IMR-90 (cell line): ENCODE measurements at regions not wholly inside any gene's neighbourhood (a gene's known extent, or its start where the extent isn't known, plus 50 kb on each side); places are given as distances from the start of the nearest gene placed in this dataset.

Experiments
- ATAC-seq: fragments of 200-7000 bp; cut with Tn5 transposase; 2 replicates; pipeline ENCODE4 v1.9.1; 2020; ENCODE audit warnings: low read depth, mild to moderate bottlenecking, moderate library complexity
- BruUV-seq: library from RNA; stranded (reverse); fragments of 400-500 nt; replicated peaks from 2 replicates; lab custom pipeline; 2021; lab: Mats Ljungman, UMichigan
- CTCF ChIA-PET: fragments of 300-600 bp; formaldehyde crosslinking; extraction: SDS; loops from one replicate; lab custom pipeline; 2021; ENCODE audit warnings: antibody characterized with exemption; lab: Yijun Ruan, JAX
- POLR2A ChIA-PET: fragments of 300-600 bp; sonication (Branson Sonifier 250); formaldehyde crosslinking; loops from one replicate; lab custom pipeline; 2022; ENCODE audit warnings: antibody characterized with exemption; ENCODE audit not compliant: unreplicated experiment; lab: Charles Lee
- DNase-seq: peaks from one replicate; pipeline ENCODE4 v3.0.0; 2013
- H2AFZ ChIP-seq: replicated peaks from 2 replicates; pipeline ENCODE3; 2013; ENCODE audit warnings: low read length, mild to moderate bottlenecking; ENCODE audit not compliant: poor library complexity
- H2AK5ac ChIP-seq: 2 replicates; pipeline ENCODE4 v1.6.1; 2013; ENCODE audit warnings: low read depth, low read length, inconsistent platforms
- H2AK9ac ChIP-seq: replicated peaks from 2 replicates; pipeline ENCODE3; 2013; ENCODE audit warnings: mild to moderate bottlenecking, low read depth, low read length, moderate library complexity; ENCODE audit not compliant: poor library complexity
- H2BK120ac ChIP-seq: 2 replicates; pipeline ENCODE4 v1.6.1; 2013; ENCODE audit warnings: low read depth, low read length, inconsistent platforms
- H2BK15ac ChIP-seq: 3 replicates; pipeline ENCODE4 v1.6.1; 2013; ENCODE audit warnings: low read depth, low read length, inconsistent platforms
- H2BK20ac ChIP-seq: 2 replicates; pipeline ENCODE4 v1.6.1; 2013; ENCODE audit warnings: low read depth, mild to moderate bottlenecking, inconsistent platforms, low read length, moderate library complexity
- H2BK5ac ChIP-seq: 2 replicates; pipeline ENCODE4 v1.6.1; 2013; ENCODE audit warnings: mild to moderate bottlenecking, low read depth, low read length, inconsistent platforms; ENCODE audit not compliant: poor library complexity, severe bottlenecking
- H3K14ac ChIP-seq: replicated peaks from 2 replicates; pipeline ENCODE4 v1.6.1; 2013; ENCODE audit warnings: low read depth, low read length, inconsistent platforms
- H3K18ac ChIP-seq: 2 replicates; pipeline ENCODE4 v1.6.1; 2013; ENCODE audit warnings: low read depth, low read length, control low read depth
- H3K23ac ChIP-seq: 2 replicates; pipeline ENCODE4 v1.6.1; 2013; ENCODE audit warnings: low read depth, low read length, inconsistent platforms
- H3K27ac ChIP-seq: 2 replicates; pipeline ENCODE4 v1.5.1; 2013; ENCODE audit warnings: mild to moderate bottlenecking, control low read depth, low read length; ENCODE audit not compliant: insufficient read depth
- H3K27me3 ChIP-seq: 2 replicates; pipeline ENCODE4 v1.6.1; 2013; ENCODE audit warnings: low read length; ENCODE audit not compliant: control insufficient read depth, insufficient read depth
- H3K36me3 ChIP-seq: 2 replicates; pipeline ENCODE4 v1.6.1; 2013; ENCODE audit warnings: low read length, mixed read lengths; ENCODE audit not compliant: control insufficient read depth, insufficient read depth
- H3K4ac ChIP-seq: 2 replicates; pipeline ENCODE4 v1.6.1; 2013; ENCODE audit warnings: low read depth, low read length, inconsistent platforms
- H3K4me1 ChIP-seq: 2 replicates; pipeline ENCODE4 v1.6.1; 2013; ENCODE audit warnings: low read length, mixed read lengths; ENCODE audit not compliant: control insufficient read depth, insufficient read depth
- H3K4me2 ChIP-seq: 2 replicates; pipeline ENCODE4 v1.6.1; 2013; ENCODE audit warnings: low read depth, mild to moderate bottlenecking, control low read depth, low read length, moderate library complexity
- H3K4me3 ChIP-seq: 2 replicates; pipeline ENCODE4 v1.5.1; 2013; ENCODE audit warnings: low read depth, mild to moderate bottlenecking, control low read depth, low read length, moderate library complexity; ENCODE audit not compliant: insufficient read depth
- H3K56ac ChIP-seq: 2 replicates; pipeline ENCODE4 v1.6.1; 2013; ENCODE audit warnings: low read length, inconsistent platforms; ENCODE audit not compliant: insufficient read depth; ENCODE audit errors: extremely low read depth
- H3K79me1 ChIP-seq, 2 experiments: 2 replicates each; pipeline ENCODE4 v1.6.1; 2013; ENCODE audit warnings: low read length in 2 of 2, inconsistent platforms in 1 of 2, low read depth in 1 of 2
- H3K9ac ChIP-seq: 2 replicates; pipeline ENCODE4 v1.6.1; 2013; ENCODE audit warnings: low read depth, low read length, control low read depth
- H3K9me1 ChIP-seq: 2 replicates; pipeline ENCODE4 v1.6.1; 2013; ENCODE audit warnings: low read length, inconsistent platforms; ENCODE audit not compliant: insufficient read depth
- H3K9me3 ChIP-seq: 2 replicates; pipeline ENCODE4 v1.6.1; 2013; ENCODE audit warnings: low read length; ENCODE audit not compliant: control insufficient read depth, insufficient read depth
- H4K20me1 ChIP-seq: 2 replicates; pipeline ENCODE4 v1.6.1; 2013; ENCODE audit warnings: low read length, inconsistent platforms; ENCODE audit not compliant: insufficient read depth
- H4K5ac ChIP-seq: 2 replicates; pipeline ENCODE4 v1.6.1; 2013; ENCODE audit warnings: mild to moderate bottlenecking, low read depth, low read length, control low read depth
- H4K8ac ChIP-seq, 2 experiments: 2 replicates each; pipeline ENCODE4 v1.6.1; 2013; ENCODE audit warnings: low read depth in 2 of 2, low read length in 2 of 2, control low read depth in 1 of 2, inconsistent platforms in 1 of 2
- H4K91ac ChIP-seq: 2 replicates; pipeline ENCODE4 v1.6.1; 2013; ENCODE audit warnings: low read depth, low read length, inconsistent platforms; ENCODE audit not compliant: insufficient read depth
- CHD1 ChIP-seq: IDR thresholded peaks from 2 replicates; pipeline ENCODE4 v1.6.1; 2012; ENCODE audit warnings: low read depth, low read length, improper control_type of control experiment
- ELK1 ChIP-seq: fragments of 150-350 bp; IDR thresholded peaks from 2 replicates; pipeline ENCODE4 v1.6.1; 2016; ENCODE audit warnings: low read depth, mild to moderate bottlenecking, low read length, moderate library complexity, borderline replicate concordance
- FOS ChIP-seq: fragments of 150-350 bp; IDR thresholded peaks from 2 replicates; pipeline ENCODE4 v1.6.1; 2016; ENCODE audit warnings: low read depth, low read length
- MAFK ChIP-seq: IDR thresholded peaks from 2 replicates; pipeline ENCODE4 v1.6.1; 2012; ENCODE audit warnings: low read depth, low read length, improper control_type of control experiment
- MAZ ChIP-seq: IDR thresholded peaks from 2 replicates; pipeline ENCODE4 v1.6.1; 2012; ENCODE audit warnings: low read depth, mild to moderate bottlenecking, low read length, improper control_type of control experiment, moderate library complexity, borderline replicate concordance
- NFE2L2 ChIP-seq: fragments of 150-350 bp; IDR thresholded peaks from 2 replicates; pipeline ENCODE4 v1.6.1; 2016; ENCODE audit warnings: low read depth, mild to moderate bottlenecking, low read length
- RFX5 ChIP-seq: IDR thresholded peaks from 2 replicates; pipeline ENCODE4 v1.8.0; 2012; ENCODE audit warnings: low read depth, mild to moderate bottlenecking, low read length, moderate library complexity
- WGBS, 2 experiments: methylation state at CpG; one replicate each; pipeline versions ENCODE4 v1.1.5 to v1.1.7; 2013; ENCODE audit warnings: missing lambda C conversion rate in 2 of 2; ENCODE audit not compliant: insufficient read length in 1 of 2; ENCODE audit errors: extremely low coverage in 2 of 2; 5-methylcytosine and 5-hydroxymethylcytosine counted together
- dilution Hi-C: fragments of 300-500 bp; cut with HindIII; formaldehyde crosslinking; loops from one replicate; pipeline ENCODE4 v1.14.3; 2018; ENCODE audit warnings: low sequenced_read_pairs; ENCODE audit not compliant: unreplicated experiment
- in situ Hi-C: fragments of 300-500 bp; cut with MboI; formaldehyde crosslinking; loops from 3 replicates; pipeline ENCODE4 v1.14.3; 2019; ENCODE audit warnings: low sequenced_read_pairs, inconsistent platforms, mixed read lengths
- intact Hi-C: fragments of 100-400 bp; cut with micrococcal nuclease; formaldehyde crosslinking; loops from 2 replicates; pipeline ENCODE4 v1.10.0; 2022
- TF ChIP-seq, protein P1 (sequence below): conservative IDR thresholded peaks from 2 replicates; pipeline ENCODE4 v1.5.1; 2012; ENCODE audit warnings: mild to moderate bottlenecking, low read depth, low read length, improper control_type of control experiment

DNA sequence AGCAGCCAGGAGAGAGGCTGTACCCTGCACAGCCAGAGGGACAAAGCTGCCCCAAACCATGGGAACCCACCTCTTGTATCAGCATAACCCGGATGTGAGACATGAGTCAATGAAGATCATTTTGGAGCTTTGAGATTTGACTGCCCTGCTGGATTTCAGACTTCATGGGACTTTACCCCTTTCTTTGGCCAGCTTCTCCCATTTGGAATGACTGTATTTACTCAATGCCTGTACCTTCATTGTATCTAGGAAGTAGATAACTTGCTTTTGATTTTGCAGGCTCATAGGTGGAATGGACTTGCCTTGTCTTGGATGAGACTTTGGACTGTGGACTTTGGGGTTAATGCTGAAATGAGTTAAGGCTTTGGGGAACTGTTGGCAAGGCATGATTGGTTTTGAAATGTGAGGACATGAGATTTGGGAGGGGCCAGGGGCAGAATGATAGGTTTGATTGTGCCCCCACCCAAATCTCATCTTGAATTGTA, 616.2 kb downstream of the RWDD3 start:
- BruUV-seq = no TSS peak

More for the DNA sequence above, 616.2 kb downstream of the RWDD3 start:
- H3K27me3 ChIP-seq = no peaks in the 10 kb centered on the region
- POLR2A ChIA-PET = no interaction called here
- H3K18ac ChIP-seq = no peak overlapping the region
- no peak overlapping the region for H3K23ac ChIP-seq
- H3K79me1 ChIP-seq = no peaks in the 10 kb centered on the region
- no peaks in the 10 kb centered on the region for H3K4me1 ChIP-seq
- no peak for ATAC-seq
- H3K9me3 ChIP-seq = no peaks in the 10 kb centered on the region
- no peak overlapping the region for H4K91ac ChIP-seq
- no peaks in the 10 kb centered on the region for H3K36me3 ChIP-seq
- 80% methylated on average over 1 of the region's 1 CpG; no CpG with 5 or more reads in 1 of the 2 experiments for WGBS, 2 experiments
- H2BK20ac ChIP-seq = no peak overlapping the region
- H4K8ac ChIP-seq = no peak overlapping the region
- TF ChIP-seq CHD1 (no peak), MAZ (no peak), RFX5 (no peak), NFE2L2 (no peak), MAFK (no peak), ELK1 (no peak), FOS (no peak)
- TF ChIP-seq, protein P1, sequence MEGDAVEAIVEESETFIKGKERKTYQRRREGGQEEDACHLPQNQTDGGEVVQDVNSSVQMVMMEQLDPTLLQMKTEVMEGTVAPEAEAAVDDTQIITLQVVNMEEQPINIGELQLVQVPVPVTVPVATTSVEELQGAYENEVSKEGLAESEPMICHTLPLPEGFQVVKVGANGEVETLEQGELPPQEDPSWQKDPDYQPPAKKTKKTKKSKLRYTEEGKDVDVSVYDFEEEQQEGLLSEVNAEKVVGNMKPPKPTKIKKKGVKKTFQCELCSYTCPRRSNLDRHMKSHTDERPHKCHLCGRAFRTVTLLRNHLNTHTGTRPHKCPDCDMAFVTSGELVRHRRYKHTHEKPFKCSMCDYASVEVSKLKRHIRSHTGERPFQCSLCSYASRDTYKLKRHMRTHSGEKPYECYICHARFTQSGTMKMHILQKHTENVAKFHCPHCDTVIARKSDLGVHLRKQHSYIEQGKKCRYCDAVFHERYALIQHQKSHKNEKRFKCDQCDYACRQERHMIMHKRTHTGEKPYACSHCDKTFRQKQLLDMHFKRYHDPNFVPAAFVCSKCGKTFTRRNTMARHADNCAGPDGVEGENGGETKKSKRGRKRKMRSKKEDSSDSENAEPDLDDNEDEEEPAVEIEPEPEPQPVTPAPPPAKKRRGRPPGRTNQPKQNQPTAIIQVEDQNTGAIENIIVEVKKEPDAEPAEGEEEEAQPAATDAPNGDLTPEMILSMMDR = no peak
- no peak overlapping the region for H3K56ac ChIP-seq
- no peak overlapping the region for H3K4me2 ChIP-seq
- H3K27ac ChIP-seq = no peak overlapping the region
- H4K20me1 ChIP-seq = no peaks in the 10 kb centered on the region
- H3K9ac ChIP-seq = no peak overlapping the region
- no peak overlapping the region for H3K4me3 ChIP-seq
- dilution Hi-C loops = no loop called here
- intact Hi-C loops = no loop called here
- H2BK120ac ChIP-seq = no peak overlapping the region
- DNase-seq = no peak
- H4K5ac ChIP-seq = no peak overlapping the region
- in situ Hi-C loops = no loop called here
- H3K4ac ChIP-seq = no peak overlapping the region
- CTCF ChIA-PET = no interaction called here
- H2BK15ac ChIP-seq = no peak overlapping the region
- no peak overlapping the region for H3K14ac ChIP-seq
- no peak overlapping the region for H2AFZ ChIP-seq
- H3K9me1 ChIP-seq = no peaks in the 10 kb centered on the region
- H2AK9ac ChIP-seq = no peak overlapping the region
- H2AK5ac ChIP-seq = no peak overlapping the region
- no peak overlapping the region for H2BK5ac ChIP-seq
